Stimulated activated naive B cell treated with anti-CD40 and anti-IgM and Interleukin-4, amounts not matched to agents 10 μg/mL and 1 μg/mL and 100 μg/mL, for 72 hours (primary cell): ENCODE measurements at regions not wholly inside any gene's neighbourhood (a gene's known extent, or its start where the extent isn't known, plus 50 kb on each side); places are given as distances from the start of the nearest gene placed in this dataset.

Experiments used
- ATAC-seq, 2 donors: fragments of 150-1000 bp; cut with Tn5 transposase; replicated peaks; 2 replicates each; pipeline ENCODE4 v1.10.0; 2021; ENCODE audit warnings: moderate library complexity in 1 of 2
- DNase-seq: peaks from one replicate; pipeline ENCODE4 v3.0.0; 2021
- H3K27ac Mint-ChIP-seq: one replicate; pipeline ENCODE4 v1.8.0; 2022; ENCODE audit warnings: mild to moderate bottlenecking, mixed read lengths
- H3K27me3 Mint-ChIP-seq, 2 donors: one replicate each; pipeline ENCODE4 v1.8.0; 2022; ENCODE audit warnings: mixed read lengths in 2 of 2
- H3K36me3 Mint-ChIP-seq, 2 donors: one replicate each; pipeline ENCODE4 v1.8.0; 2022; ENCODE audit warnings: mixed read lengths in 2 of 2, mild to moderate bottlenecking in 1 of 2
- H3K4me1 Mint-ChIP-seq, 2 donors: one replicate each; pipeline ENCODE4 v1.8.0; 2022; ENCODE audit warnings: mixed read lengths in 2 of 2, mild to moderate bottlenecking in 1 of 2
- H3K4me3 Mint-ChIP-seq, 2 donors: one replicate each; pipeline ENCODE4 v1.8.0; 2022; ENCODE audit warnings: mild to moderate bottlenecking in 2 of 2, mixed read lengths in 2 of 2, moderate library complexity in 1 of 2
- H3K9me3 Mint-ChIP-seq, 2 donors: one replicate each; pipeline ENCODE4 v1.8.0; 2022; ENCODE audit warnings: mixed read lengths in 2 of 2, mild to moderate bottlenecking in 1 of 2

DNA sequence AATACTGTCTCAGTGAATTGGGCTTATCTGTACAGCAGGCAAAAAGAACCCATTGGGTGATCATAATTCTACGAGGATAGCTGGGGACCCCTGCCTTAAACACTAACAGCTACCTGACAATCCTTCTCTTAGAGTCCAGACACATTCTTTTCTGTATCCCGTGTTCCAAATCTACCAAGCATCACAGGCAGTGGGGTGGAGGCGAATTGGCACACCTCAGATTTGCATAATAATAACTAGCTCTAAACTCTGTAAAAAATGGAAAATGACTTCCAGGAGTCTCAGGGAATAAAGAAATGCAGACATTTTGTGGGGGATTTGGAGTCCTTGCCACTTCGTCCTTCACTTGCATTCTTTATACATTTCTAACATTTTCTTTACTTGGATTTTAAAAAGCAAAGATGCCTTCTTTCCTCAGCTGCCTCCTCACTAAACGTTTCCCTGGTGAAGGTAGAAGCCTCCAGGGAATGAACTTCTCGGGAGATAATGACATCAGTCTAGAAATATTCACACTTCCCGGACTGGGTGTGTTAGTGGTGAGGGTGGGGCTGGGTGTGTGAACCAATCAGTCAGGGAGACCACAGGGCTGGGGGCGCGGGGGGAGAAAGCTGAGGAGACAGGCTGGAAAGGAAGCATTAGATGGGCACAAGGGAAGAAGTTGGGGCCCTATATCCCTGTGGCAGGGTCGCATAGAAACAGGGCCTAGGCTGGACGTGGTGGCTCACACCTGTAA lies 59.1 kb upstream of the BOD1L2 start:
- DNase-seq (no peak), ATAC-seq (no peak)
- Mint-ChIP-seq H3K36me3 (no peaks in the 10 kb centered on the region), H3K4me1 (peaks cover 20 to 34% of the 10 kb centered on the region in 2 donors), H3K9me3 (peaks cover 3 to 7% of the 10 kb centered on the region in 2 donors), H3K27me3 (peaks cover 79 to 96% of the 10 kb centered on the region in 2 donors), H3K27ac (no peak overlapping the region), H3K4me3 (no peak overlapping the region)

DNA sequence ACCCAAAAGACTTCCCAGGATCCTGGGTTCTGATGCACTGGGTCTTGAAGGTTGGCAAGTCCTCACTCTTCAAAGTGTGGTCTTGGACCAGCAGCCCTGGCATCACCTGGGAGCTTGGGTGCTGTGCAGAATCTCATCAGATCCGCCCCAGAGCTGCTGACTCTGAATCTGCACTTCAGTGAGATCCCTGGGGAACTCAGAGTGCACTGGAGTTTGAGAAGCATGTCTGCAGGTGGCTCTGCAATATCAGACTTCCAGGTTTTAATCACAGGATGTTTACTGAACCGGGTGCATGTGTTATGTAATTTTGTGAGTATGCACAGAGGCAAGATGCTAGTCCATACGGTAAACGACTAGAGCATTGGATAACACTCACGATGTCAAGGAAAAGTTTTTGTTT lies 58.0 kb upstream of the BOD1L2 start:
- ATAC-seq (peak; percentile 55 to 59), DNase-seq (peak; percentile 21)
- Mint-ChIP-seq H3K27ac (no peak overlapping the region), H3K4me3 (no peak overlapping the region), H3K27me3 (peaks cover 79 to 96% of the 10 kb centered on the region in 2 donors), H3K36me3 (no peaks in the 10 kb centered on the region), H3K9me3 (peaks cover 0 to 5% of the 10 kb centered on the region in 2 donors), H3K4me1 (peaks cover 20 to 29% of the 10 kb centered on the region in 2 donors)

DNA sequence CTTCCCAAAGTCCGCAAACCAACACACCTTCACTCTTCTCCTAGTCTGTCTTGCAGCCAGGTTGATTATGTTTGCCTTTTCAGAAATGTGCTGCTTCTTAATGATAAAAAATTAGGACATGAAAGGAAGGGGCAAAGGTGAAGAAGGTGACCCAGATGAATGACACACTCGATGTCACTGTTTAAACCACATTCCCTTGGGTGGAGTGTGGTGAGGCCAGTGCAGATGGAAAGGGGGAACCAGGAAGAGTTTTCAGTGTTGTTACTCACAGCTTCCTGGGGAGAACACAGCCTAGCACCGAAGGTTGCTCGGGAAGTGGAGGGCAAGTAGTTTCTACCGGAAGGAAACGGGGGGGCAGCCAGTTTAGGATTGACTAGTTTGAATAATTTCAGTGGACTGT lies 57.2 kb upstream of the BOD1L2 start:
- Mint-ChIP-seq H3K27me3 (peaks cover 80 to 96% of the 10 kb centered on the region in 2 donors), H3K36me3 (no peaks in the 10 kb centered on the region), H3K9me3 (peaks cover 0 to 8% of the 10 kb centered on the region in 2 donors), H3K4me3 (no peak overlapping the region), H3K4me1 (peaks cover 14 to 20% of the 10 kb centered on the region in 2 donors), H3K27ac (no peak overlapping the region)
- ATAC-seq = no peak
- DNase-seq = no peak

DNA sequence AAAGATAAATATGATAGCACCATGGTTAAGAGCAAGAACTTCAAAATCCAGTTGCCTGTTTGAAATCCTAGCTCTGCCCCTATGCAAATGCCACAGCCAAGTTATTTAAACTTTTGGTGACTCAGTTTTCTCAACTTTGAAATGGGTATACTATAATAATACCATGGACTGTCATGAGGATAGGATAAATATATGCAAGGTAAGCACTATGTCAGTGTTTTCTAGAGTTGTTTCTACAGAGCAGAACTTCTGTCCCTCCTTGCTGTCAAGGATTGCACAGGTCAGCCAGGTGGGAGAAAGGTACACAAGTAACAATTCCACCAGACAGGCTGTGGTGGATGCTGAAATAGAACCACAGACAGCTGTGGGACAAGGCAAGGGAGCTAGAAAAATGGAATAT lies 55.7 kb upstream of the BOD1L2 start:
- Mint-ChIP-seq H3K27me3 (peaks cover 78 to 96% of the 10 kb centered on the region in 2 donors), H3K4me3 (no peak overlapping the region), H3K36me3 (no peaks in the 10 kb centered on the region), H3K9me3 (peaks cover 0 to 3% of the 10 kb centered on the region in 2 donors), H3K4me1 (peaks cover 4 to 8% of the 10 kb centered on the region in 2 donors), H3K27ac (no peak overlapping the region)
- no peak for DNase-seq
- no peak for ATAC-seq

DNA sequence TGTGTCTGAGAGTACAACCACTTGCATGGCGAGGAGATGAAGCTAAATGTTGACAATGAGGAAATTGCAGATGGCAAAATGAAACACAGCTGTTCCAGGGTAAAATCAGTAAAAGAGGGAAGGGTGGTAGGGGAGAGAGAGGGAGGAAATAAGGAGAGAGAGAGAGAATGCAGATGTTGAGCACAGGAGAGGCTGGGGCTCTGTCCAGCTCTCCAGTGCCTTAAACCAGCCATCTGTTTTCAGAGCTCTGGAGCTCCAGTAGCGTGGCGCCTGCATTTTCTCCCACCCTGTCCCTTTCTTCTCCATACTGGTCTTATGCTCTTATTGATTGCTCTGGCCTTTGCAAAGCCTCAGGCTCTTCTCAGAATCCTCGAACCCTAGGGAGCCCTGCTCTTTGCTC lies 52.7 kb upstream of the BOD1L2 start:
- H3K36me3 Mint-ChIP-seq = no peaks in the 10 kb centered on the region
- H3K4me1 Mint-ChIP-seq = peaks cover 4 to 6% of the 10 kb centered on the region in 2 donors
- H3K4me3 Mint-ChIP-seq = no peak overlapping the region
- H3K9me3 Mint-ChIP-seq = peaks cover 1 to 6% of the 10 kb centered on the region in 2 donors
- peaks cover 74 to 89% of the 10 kb centered on the region in 2 donors for H3K27me3 Mint-ChIP-seq
- no peak overlapping the region for H3K27ac Mint-ChIP-seq
- ATAC-seq = no peak
- no peak for DNase-seq

DNA sequence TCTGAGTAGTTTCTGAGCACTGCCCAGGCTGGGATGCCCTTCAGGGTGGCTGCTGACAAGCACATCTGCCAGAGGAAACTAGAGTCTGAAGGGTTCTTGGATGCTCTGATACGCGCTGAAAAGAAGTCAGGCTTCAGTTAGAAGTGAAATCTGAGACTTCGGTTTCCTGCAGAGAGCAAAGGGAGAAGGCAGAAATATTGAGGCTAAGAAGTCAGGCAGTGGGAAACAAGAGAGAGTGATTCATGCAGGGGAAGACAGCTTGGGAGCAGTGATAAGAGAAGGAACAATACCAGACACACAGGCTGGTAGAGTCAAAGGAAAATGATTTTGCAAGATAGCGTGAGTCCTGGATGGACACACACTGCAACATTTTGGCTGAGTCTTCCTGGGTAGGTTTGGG lies 51.0 kb upstream of the BOD1L2 start:
- peaks cover 7 to 18% of the 10 kb centered on the region in 2 donors for H3K9me3 Mint-ChIP-seq
- no peak for DNase-seq
- H3K27me3 Mint-ChIP-seq = peaks cover 69 to 81% of the 10 kb centered on the region in 2 donors
- no peaks in the 10 kb centered on the region for H3K4me1 Mint-ChIP-seq
- H3K4me3 Mint-ChIP-seq = no peak overlapping the region
- no peak for ATAC-seq
- no peak overlapping the region for H3K27ac Mint-ChIP-seq
- H3K36me3 Mint-ChIP-seq = no peaks in the 10 kb centered on the region
